A549 (cell line): ENCODE measurements at regions not wholly inside any gene's neighbourhood (a gene's known extent, or its start where the extent isn't known, plus 50 kb on each side); places are given as distances from the start of the nearest gene placed in this dataset.

Experiments
- CTCF ChIP-seq: fragments of >200 bp; sonication (Bioruptor Twin); formaldehyde crosslinking; IDR thresholded peaks from 3 replicates; pipeline ENCODE4 v1.5.1; 2016
- FOSL2 ChIP-seq, 2 experiments: fragments of 450-650 bp in 1 of 2; fragments of >200 bp in 1 of 2; sonication (Bioruptor Twin) in 1 of 2; formaldehyde crosslinking; IDR thresholded peaks; 2 replicates each; pipeline versions ENCODE4 v1.5.0 to v1.6.1; 2016 to 2020; ENCODE audit warnings: mild to moderate bottlenecking in 1 of 2, moderate library complexity in 1 of 2
- HEYL ChIP-seq: fragments of 250-450 bp; sonication (Bioruptor Pico); IDR thresholded peaks from 2 replicates; pipeline ENCODE4 v1.8.0; 2021; ENCODE audit warnings: mild to moderate bottlenecking, moderate library complexity
- MAZ ChIP-seq: fragments of 150-350 bp; IDR thresholded peaks from 2 replicates; pipeline ENCODE4 v1.6.1; 2014; ENCODE audit warnings: antibody characterized with exemption, low read depth, low read length, borderline replicate concordance
- POLR2A ChIP-seq: IDR thresholded peaks from 2 replicates; pipeline ENCODE4 v1.6.1; 2012; ENCODE audit warnings: mild to moderate bottlenecking, low read length
- POLR2AphosphoS2 ChIP-seq: conservative IDR thresholded peaks from 2 replicates; pipeline ENCODE4 v1.6.1; 2012; ENCODE audit warnings: low read length, improper control_type of control experiment, inconsistent platforms
- REST ChIP-seq: fragments of 200-600 bp; sonication (generic); IDR thresholded peaks from 2 replicates; pipeline ENCODE4 v1.6.1; 2016; ENCODE audit warnings: antibody characterized with exemption, mild to moderate bottlenecking, moderate library complexity
- SMC3 ChIP-seq: fragments of >200 bp; sonication (Bioruptor Twin); formaldehyde crosslinking; IDR thresholded peaks from 3 replicates; pipeline ENCODE4 v1.6.1; 2018; ENCODE audit warnings: inconsistent platforms

- TF ChIP-seq MAZ (no peak), CTCF (no peak), POLR2A (no peak), REST (no peak), SMC3 (no peak), FOSL2 (IDR thresholded peaks at IDR 0.05) (no peak), FOSL2 (CRISPR knock-in tag; IDR thresholded peaks at IDR 0.05) (no peak), POLR2AphosphoS2 (no peak), HEYL (CRISPR knock-in tag) (no peak)
Measured at GRCh38 chr2:220748875-220749479, 823.1 kb downstream of the EPHA4 start.
